GM19455 (cell line): ENCODE measurements at regions not wholly inside any gene's neighbourhood (a gene's known extent, or its start where the extent isn't known, plus 50 kb on each side); places are given as distances from the start of the nearest gene placed in this dataset.

Experiments used
- ATAC-seq: cut with Tn5 transposase; IDR thresholded peaks from one replicate; pipeline ENCODE4 v1.9.1; 2021; ENCODE audit not compliant: unreplicated experiment

DNA sequence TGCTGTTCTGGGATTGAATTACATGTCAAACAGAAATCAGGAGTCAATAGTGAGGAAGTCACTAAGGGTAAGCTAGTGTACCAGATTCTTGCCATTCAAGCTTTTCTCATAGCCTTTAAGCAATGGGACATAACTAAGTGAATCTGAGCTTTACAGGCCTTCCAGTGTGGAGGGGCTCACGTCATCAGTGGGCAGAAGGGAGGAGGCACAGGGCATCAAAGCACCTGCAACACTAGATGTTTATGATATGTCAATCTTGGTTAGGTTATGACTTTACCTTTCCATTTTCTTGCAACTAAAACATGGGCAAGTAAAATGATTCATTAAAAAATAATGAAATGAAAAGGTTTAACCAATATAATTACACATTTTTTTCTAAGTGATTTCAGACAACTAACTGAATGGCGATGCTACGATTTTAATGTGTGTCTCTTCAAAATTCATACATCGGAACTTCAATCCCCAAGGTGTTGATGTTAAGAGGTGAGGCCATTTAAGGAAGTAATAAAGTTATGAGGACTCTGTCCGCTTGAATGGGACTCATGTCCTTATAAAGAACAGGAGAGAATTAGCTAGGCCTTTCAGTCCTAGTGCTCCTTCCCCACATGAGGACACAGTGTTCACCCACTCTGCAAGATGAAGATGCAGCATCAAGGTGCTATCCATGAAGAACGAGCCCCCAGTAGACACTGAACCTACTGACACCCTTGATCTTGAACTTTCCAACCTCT is 1169.2 kb upstream of the NXPH2 start:
- ATAC-seq = no peak

DNA sequence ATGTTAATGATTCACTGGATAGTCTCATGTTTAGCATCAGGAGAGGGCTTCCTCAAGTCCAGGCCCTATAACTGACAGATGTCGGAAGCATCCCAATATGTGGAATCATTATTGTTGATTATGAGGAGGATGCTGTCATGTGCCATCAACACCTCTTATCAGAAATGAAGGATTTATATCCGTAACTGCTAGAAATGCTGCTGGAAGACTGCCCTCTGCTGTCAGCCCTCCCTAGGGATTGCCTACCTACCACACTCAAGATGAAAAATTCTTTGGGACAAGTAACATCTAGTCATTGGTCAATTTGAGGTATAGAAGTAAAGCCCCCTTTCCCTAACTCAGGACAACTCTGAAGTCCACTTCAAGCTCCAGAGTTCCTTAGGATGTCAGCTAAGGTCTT is 1166.5 kb upstream of the NXPH2 start:
- no peak for ATAC-seq

DNA sequence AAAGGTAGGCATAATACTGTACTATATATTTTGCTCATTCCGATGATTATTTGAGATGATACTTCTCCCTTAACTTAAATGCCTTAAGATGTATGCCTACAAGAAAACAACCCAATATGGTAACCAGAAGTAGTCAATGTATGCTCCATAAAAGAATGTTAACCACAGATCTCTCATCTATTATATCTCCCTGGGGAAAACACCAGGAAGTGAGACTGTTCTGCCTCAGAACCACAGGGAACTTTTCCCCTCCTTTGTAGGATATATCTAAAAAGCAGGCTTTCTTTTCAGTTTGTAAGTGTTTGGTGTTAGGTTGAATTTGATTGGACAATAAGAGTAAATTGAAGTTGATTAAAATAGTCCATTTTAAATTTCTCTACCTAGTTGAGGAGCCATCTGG is 1160.5 kb upstream of the NXPH2 start:
- ATAC-seq = no peak

GRCh38 chr2:139925903-139926302 is 1145.7 kb upstream of the NXPH2 start:
- ATAC-seq = no peak

- ATAC-seq = no peak
These were observed 1143.9 kb upstream of the NXPH2 start for GRCh38 chr2:139924070-139924469.

- ATAC-seq = no peak
These were observed 1138.8 kb upstream of the NXPH2 start for GRCh38 chr2:139918982-139919381.

DNA sequence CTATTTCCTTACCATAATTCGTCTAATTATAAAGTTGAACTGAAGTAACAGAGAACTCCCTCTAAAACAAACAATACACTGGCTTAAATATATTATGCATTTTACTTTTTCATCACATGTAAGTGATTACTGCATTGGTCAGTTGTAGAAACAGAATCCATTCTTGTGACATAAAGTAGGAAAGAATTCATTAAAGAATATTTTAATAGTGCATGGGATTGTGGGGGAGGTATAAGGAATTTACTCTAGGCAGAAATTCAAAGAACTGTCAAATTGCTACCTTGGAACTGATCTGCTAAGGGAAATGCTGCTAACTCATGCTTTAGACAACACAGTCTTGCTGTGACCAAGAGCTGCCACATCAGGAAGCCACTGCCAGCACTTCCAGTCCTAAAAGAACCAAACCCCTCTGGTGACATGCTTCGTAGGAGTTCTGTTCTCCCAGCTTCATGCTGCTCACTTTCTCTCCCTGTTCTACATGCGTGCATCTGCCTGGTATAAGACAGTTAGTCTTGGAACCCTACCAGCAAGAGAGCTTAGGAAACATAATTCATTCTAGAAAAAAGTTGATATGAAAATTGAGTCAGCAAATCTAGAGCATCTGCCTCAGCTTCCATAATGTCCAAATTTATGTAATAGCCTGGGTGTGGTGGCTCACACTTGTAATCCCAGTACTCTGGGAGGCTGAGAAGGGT is 1137.6 kb upstream of the NXPH2 start:
- ATAC-seq = no peak

DNA sequence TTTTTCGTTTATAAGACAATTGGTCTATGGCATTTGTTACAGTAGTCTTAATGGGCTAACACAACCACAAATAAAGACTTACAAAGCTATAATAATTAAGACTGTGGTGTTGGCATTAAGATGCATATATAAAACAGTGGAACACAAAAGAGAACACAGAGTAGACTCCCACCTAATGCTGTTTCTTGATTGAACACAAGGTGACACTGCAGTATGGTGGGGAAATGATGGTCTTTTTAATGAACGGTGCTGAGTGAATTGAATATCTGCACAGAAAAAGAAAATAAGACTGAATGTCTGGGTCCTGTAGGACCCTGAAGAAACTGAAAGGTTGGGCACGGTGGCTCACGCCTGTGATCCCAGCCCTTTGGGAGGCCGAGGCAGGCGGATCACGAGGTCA is 1136.6 kb upstream of the NXPH2 start:
- ATAC-seq = no peak

DNA sequence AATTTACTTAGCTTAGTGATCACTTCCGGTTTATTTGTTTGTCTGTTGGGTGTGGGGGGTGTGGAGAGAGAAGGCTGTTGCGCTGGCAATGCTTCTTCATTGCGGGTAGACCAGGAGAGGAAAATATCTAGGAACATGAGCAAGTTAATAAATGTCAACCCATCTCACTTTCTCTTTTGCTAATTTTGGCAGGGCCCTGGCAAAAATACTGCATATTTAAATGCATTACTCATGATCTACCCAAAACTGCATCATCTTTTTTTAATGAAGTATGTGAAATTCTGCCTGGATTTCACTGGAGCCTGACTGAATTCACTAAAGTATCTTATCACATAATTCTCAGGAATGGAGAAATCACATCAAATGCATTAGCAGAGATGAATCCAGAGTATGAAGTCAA is 1131.0 kb upstream of the NXPH2 start:
- no peak for ATAC-seq

DNA sequence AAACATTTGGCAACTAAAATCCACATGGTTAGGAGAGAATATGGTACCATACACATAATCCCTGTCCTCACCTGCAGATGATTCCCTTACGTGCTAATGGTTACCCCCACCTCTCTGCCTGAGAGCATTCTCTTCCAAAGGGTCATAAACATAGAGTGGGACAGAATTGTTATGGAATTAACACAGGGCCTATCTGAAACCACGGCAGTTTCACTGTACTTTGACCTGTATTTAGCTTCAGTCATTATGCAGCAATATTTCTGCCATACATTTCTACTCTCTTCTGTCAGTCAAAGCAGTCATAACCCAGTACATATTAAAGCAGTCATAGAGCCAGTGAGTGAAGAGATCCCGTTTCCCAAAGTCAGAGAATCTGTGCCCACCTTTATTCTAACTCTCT is 1128.9 kb upstream of the NXPH2 start:
- ATAC-seq = no peak

DNA sequence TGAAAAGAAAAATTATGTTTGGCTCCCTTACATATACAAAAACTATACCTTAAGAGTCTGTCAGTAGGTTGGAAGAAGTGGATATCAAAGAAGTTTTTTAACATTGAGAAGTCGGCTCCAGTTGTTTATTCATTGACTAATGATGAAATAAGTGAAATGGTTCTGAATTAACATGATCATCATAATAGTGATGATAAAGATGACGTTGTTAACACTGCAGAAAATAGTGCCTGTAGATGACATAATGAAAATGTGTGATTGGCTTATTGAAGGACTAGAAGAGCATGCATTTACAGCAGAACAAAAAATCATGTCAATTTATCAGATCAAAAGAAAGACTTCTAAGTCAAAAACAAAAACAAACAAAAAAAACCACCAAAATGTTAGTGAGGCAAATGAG is 1125.4 kb upstream of the NXPH2 start:
- no peak for ATAC-seq

GRCh38 chr2:139891636-139892035 is 1111.4 kb upstream of the NXPH2 start:
- ATAC-seq = no peak

DNA sequence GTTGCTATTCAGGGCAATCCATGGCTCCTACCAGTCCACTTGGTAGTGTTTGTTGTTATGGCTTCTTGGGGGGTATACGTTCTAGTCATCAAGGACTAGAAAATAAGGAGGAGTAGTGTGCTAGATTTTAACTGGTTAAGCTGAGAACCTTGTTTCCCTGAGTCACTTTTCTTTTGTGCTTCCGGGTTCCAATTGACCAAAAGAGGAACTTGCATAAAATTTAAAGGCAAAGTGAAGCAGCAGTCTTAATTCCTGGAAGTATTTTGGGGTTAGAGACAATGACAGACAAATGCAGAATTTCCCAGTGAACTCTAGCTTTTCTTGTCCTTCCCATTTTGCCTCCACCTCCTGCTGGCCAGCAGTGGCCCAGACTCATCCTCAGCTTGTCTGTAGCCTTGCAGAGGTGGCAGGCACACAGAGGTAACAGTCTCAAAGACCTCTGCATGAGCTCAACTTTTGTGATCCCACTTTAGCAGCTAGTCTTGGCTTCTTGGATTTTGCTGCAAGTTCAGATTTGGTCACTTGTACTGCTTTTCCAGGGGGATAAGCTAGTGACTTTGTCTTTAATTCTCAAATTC is 1105.8 kb upstream of the NXPH2 start:
- ATAC-seq = no peak

DNA sequence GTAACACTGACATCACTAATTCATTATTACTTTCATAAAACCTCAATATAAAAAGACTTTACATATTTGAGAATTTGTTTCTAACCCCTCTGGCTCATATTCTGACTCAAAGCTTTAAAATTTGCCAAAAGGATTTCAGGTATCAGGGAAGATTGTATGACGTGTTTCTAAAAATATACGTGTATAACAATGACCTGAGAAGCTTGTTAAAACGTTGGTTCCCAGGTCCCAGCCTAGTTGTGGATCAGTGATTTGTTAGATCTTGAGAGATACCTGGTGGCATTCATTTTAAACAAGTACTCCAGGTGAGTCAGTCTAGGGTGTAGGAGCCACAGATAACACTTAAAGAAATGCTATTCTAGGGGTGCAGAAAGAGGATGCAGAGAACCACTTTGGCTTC is 1096.8 kb upstream of the NXPH2 start:
- ATAC-seq = no peak

DNA sequence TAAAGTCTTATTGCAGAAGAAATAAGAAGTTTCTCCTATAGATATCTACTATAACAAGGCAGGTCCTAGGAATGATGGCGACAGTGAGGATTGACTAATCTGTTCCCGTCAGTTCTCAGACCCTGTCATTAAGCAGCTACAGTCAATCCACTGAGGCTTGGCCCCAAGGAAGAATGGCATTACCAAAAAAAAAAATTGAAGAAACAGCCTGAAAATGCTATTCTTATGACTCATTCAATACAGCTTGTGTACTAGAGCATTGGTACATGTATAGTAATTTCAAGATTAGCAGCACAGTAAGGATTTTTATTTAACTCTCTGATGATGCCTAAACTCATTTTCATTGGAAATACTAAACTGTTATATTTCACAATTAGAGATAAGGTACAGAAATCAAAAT is 1096.1 kb upstream of the NXPH2 start:
- no peak for ATAC-seq

DNA sequence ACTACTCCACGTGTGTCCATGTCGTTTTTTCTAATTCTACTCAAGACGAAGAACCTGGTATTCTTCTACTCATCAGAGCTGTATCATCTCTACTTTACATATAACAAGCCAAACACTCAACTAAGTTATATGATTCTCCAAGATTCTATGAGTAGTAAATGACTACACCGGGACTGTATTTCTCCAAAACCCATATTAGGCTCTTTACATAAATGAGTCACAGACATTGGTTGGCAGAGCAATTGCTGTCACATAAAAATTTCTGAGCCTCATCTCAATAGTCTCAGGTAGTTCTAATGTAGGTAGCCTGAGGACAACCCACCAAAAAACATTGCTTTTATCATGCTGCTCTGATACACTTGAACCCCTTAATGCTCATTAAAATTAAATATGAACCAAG is 1092.3 kb upstream of the NXPH2 start:
- ATAC-seq = no peak

- ATAC-seq = no peak
These were observed 1091.8 kb upstream of the NXPH2 start for GRCh38 chr2:139872032-139872431.

DNA sequence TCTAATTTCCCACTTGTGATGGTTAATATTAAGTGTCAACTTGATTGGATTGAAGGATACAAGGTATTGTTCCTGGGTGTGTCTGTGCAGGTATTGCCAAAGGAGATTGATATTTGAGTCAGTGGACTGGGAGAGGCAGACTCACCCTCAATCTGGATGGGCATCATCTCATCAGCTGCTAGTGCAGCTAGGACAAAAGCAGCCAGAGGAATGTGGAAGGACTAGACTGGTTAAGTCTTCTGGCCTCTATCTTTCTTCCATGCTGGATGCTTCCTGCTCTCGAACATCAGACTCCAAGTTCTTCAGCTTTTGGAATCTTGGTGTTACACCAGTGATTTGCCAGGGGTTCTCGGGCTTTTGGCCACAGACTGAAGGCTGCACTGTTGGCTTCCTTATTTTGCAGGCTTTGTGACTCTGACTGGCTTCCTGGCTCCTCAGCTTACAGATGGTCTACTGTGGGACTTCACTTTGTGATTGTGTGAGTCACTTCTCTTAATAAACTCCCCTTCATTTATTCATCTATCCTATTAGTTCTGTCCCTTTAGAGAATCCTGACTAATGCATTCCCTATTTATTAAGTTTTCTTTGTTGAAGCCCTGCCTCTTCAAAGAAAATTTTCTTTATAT is 1087.5 kb upstream of the NXPH2 start:
- ATAC-seq = no peak

DNA sequence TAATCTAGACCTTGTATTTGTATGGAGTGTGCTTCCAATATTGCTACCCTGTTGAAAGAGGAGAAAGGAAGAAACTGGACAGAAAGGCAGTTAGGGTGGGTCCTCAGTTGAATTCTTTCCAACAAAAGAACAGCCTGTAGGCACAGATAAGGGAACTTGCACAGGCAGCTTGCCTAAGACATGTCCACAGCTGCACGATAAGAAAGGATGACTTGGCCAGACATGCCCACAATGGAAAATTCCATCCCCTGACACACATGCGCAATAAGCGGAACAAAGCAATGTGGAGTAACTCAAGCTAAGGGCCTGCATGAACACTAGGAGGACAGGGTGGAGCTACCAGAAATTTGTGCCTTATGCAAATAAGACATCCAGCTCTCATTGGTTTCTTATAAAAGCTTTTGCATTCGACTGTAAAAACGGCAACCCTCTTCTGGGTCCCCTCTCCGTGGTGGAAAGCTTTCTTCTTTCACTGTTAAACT is 1084.7 kb upstream of the NXPH2 start:
- ATAC-seq = no peak

DNA sequence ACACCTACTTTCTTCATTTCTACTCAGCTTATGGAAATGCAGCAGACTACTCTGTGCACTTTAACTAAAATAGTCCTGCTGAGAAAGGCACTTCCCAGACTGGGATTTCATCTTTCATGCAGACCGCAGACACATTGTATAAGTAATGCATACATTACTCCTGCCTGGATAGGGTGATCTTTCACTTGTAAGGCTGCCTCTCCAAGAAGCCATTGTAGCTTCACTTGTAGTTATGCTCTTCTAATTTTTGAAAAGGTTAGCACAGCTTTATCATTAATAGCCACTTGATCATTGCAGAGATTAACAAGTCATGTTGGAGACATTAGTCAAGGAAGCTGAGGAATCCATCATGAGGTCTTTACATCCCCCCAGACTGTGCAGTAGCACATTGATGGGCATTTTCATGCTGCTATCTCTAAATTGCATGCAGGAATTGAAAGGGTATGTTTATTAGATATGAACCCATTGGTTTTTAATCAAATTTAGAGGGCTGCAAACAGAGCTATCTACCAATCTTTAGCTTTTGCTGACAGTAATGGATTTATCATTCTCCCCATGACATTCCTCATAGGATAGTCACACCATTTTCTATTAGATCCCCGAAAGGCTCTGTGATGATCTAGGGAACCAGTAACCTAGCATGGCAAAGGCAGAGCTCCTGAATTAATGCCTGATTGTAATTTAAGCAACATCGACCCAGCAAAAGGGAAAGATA is 1074.7 kb upstream of the NXPH2 start:
- no peak for ATAC-seq

GRCh38 chr2:139850254-139850890 is 1070.2 kb upstream of the NXPH2 start:
- no peak for ATAC-seq
